ENCODE measurements at regions not wholly inside any gene's neighbourhood (a gene's known extent, or its start where the extent isn't known, plus 50 kb on each side); places are given as distances from the start of the nearest gene placed in this dataset.

DNA sequence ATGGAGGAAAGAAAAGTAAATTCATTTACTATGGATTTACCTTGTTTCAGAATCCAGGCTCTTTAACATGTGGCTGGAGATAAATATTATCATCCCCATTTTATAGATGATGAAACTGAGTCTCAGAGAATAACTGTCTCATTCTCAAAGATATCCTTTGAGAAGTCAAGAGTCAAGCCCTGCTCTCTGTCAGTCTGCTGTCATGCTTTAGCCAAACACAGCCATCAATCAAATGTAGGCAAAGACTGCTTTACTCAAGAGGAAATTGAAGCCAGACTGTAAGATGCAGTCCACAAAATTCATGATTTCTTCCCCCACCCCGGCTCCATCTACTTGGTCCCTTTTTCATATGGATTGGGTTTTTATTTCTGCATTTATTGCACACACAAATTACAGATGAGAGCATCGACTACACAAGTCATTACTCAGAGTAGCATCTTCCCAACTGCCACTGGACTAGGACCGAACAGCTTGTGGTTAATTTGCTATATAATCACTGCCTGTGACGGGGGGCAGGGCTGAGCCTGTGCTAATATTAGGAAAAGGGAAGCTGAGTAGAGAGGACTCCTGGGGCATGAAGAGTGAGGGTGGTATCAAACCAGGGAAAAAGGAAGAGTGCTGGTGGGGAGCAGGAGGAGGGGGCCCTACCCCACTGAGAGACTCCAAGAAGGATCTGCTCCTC is 102.7 kb upstream of the TOP1 start:
- H3K27ac ChIP-seq: no peak overlapping the region
- no peaks in the 10 kb centered on the region for H3K9me3 ChIP-seq
- no peak overlapping the region for H3K4me3 ChIP-seq
- no peaks in the 10 kb centered on the region for H3K4me1 ChIP-seq
- no peak for TF ChIP-seq CTCF (IDR thresholded peaks at IDR 0.05)
- no peaks in the 10 kb centered on the region for H3K36me3 ChIP-seq
- no peak for DNase-seq (ENCODE audit: low spot score)
- no peaks in the 10 kb centered on the region for H3K27me3 ChIP-seq

- Histone ChIP-seq H3K27ac (no peak overlapping the region), H3K4me1 (no peaks in the 10 kb centered on the region), H3K36me3 (no peaks in the 10 kb centered on the region), H3K27me3 (no peaks in the 10 kb centered on the region), H3K9me3 (no peaks in the 10 kb centered on the region), H3K4me3 (no peak overlapping the region)
- DNase-seq (ENCODE audit: low spot score): no peak
- TF ChIP-seq CTCF (IDR thresholded peaks at IDR 0.05): no peak
These were observed 101.7 kb upstream of the TOP1 start for GRCh38 chr20:40926928-40927327.

GRCh38 chr20:40930561-40930960 is 98.1 kb upstream of the TOP1 start:
- H3K4me3 ChIP-seq: no peak overlapping the region
- H3K4me1 ChIP-seq: no peaks in the 10 kb centered on the region
- no peak for TF ChIP-seq CTCF (IDR thresholded peaks at IDR 0.05)
- H3K27ac ChIP-seq: no peak overlapping the region
- H3K36me3 ChIP-seq: no peaks in the 10 kb centered on the region
- no peak for DNase-seq (ENCODE audit: low spot score)
- H3K27me3 ChIP-seq: no peaks in the 10 kb centered on the region
- no peaks in the 10 kb centered on the region for H3K9me3 ChIP-seq

- Histone ChIP-seq H3K27me3 (no peaks in the 10 kb centered on the region), H3K36me3 (no peaks in the 10 kb centered on the region), H3K9me3 (no peaks in the 10 kb centered on the region), H3K27ac (no peak overlapping the region), H3K4me3 (no peak overlapping the region), H3K4me1 (no peaks in the 10 kb centered on the region)
- no peak for TF ChIP-seq CTCF (IDR thresholded peaks at IDR 0.05)
- DNase-seq (ENCODE audit: low spot score): no peak
These were observed 97.1 kb upstream of the TOP1 start for GRCh38 chr20:40931410-40932044.

DNA sequence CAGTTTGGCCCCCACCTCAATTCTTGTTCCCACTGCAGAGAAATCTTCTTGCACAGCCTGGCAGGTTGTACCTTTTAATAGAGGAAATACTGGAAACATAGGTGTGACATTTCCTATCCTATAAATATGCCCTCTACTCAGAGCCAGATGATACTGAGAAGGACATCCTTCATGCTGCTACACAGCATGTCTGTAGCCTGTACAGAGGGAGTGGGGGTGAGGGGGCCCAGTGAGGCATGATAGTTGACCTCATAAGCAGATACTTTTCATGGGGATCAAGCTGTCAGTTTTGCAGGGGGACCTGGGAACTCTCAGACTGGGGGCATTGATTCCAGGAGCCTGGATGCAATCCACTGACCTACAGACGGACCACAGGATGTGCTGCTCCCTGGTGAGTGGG is 96.2 kb upstream of the TOP1 start:
- Histone ChIP-seq H3K4me3 (no peak overlapping the region), H3K4me1 (no peaks in the 10 kb centered on the region), H3K27ac (no peak overlapping the region), H3K27me3 (no peaks in the 10 kb centered on the region), H3K9me3 (no peaks in the 10 kb centered on the region), H3K36me3 (no peaks in the 10 kb centered on the region)
- TF ChIP-seq CTCF (IDR thresholded peaks at IDR 0.05): no peak
- no peak for DNase-seq (ENCODE audit: low spot score)

- H3K4me1 ChIP-seq: no peaks in the 10 kb centered on the region
- no peaks in the 10 kb centered on the region for H3K9me3 ChIP-seq
- DNase-seq (ENCODE audit: low spot score): no peak
- H3K4me3 ChIP-seq: no peak overlapping the region
- H3K27me3 ChIP-seq: no peaks in the 10 kb centered on the region
- no peaks in the 10 kb centered on the region for H3K36me3 ChIP-seq
- no peak for TF ChIP-seq CTCF (IDR thresholded peaks at IDR 0.05)
- H3K27ac ChIP-seq: no peak overlapping the region
These were observed 94.9 kb upstream of the TOP1 start for GRCh38 chr20:40933758-40934157.

Measured in right atrium auricular region (tissue), 2 donors.